NOMO-1 (cell line): ENCODE measurements at regions not wholly inside any gene's neighbourhood (a gene's known extent, or its start where the extent isn't known, plus 50 kb on each side); places are given as distances from the start of the nearest gene placed in this dataset.

Source experiments
- DNase-seq, 2 experiments: peaks; one replicate each; lab custom pipeline; 2025; ENCODE audit not compliant: unreplicated experiment in 2 of 2; lab: John Stamatoyannopoulos, UW

DNA sequence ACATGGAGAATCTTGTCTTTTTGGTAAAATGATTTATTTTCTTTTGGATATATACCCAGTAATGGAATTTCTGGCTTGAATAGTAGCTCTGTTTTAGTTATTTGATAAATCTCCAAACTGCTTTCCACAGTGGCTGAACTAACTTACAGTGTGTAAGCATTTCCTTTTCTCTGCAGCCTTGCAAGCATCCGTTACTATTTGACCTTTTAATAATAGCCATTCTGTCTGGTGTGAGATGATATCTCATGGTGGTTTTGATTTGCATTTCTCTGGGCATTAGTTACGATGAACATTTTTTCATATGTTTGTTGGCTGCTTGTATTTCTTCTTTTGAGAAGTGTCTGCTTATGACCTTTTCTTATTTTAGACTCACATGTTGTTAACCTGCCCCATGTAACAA lies 190.2 kb downstream of the GALR1 start:
- DNase-seq, result no peak

- DNase-seq, result no peak
Observed at GRCh38 chr18:77442393-77442792, 192.7 kb downstream of the GALR1 start.

DNA sequence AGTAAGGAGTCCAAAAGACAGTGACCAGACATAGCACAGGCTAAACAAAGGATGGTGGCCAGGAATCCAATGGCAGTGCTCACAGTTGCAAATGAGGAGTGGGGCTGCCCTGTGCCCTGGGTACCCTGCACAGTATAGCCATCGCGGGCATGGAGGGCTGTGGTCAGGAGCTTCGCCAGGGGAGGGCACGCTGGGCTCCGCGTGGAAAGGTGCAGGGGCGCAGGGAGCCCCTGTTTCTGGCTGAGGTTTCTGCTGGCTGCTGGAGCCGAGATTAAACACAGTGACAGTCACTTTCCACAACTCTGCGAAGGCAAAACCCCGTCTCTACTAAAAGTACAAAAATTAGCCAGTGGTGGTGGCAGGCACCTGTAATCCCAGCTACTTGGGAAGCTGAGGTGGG lies 194.7 kb downstream of the GALR1 start:
- no peak for DNase-seq

- no peak for DNase-seq
Observed at GRCh38 chr18:77448046-77448445, 198.4 kb downstream of the GALR1 start.

GRCh38 chr18:77455004-77455403 lies 205.4 kb downstream of the GALR1 start:
- DNase-seq, result no peak

- no peak for DNase-seq
Observed at GRCh38 chr18:77457681-77458080, 208.0 kb downstream of the GALR1 start.

- no peak for DNase-seq
Observed at GRCh38 chr18:77461062-77461688, 211.5 kb downstream of the GALR1 start.

GRCh38 chr18:77464917-77465316 lies 215.3 kb downstream of the GALR1 start:
- no peak for DNase-seq

GRCh38 chr18:77466890-77467289 lies 217.2 kb downstream of the GALR1 start:
- no peak for DNase-seq

- no peak for DNase-seq
Observed at GRCh38 chr18:77469131-77469530, 219.5 kb downstream of the GALR1 start.

- DNase-seq, result no peak
Observed at GRCh38 chr18:77470569-77471413, 221.1 kb downstream of the GALR1 start.

DNA sequence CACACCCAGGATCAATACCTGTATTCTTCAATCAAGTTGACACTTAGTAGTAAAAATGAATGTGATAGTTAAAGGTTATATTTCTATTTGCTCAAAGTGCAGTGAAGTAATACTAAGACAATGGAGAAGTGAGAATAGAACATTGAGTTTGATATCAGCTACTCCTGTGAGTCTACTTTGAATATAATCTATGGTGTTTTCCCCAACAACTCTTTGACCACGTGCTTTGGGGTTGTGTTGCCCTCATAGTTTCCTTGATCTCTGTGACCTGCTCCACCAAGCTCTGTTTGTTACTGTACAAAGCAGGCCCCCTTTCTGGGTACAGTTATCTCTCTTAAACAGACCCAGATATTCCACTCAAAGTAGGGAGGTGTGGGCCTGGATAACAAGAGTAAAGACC lies 222.9 kb downstream of the GALR1 start:
- DNase-seq, result no peak

- DNase-seq, result peak; percentile 15 to 64
Observed at GRCh38 chr18:77478646-77479442, 229.2 kb downstream of the GALR1 start.

- no peak for DNase-seq
Observed at GRCh38 chr18:77481541-77481940, 231.9 kb downstream of the GALR1 start.

GRCh38 chr18:77482190-77483085 lies 232.8 kb downstream of the GALR1 start:
- no peak for DNase-seq

- DNase-seq, result no peak
Observed at GRCh38 chr18:77486985-77487384, 237.3 kb downstream of the GALR1 start.

DNA sequence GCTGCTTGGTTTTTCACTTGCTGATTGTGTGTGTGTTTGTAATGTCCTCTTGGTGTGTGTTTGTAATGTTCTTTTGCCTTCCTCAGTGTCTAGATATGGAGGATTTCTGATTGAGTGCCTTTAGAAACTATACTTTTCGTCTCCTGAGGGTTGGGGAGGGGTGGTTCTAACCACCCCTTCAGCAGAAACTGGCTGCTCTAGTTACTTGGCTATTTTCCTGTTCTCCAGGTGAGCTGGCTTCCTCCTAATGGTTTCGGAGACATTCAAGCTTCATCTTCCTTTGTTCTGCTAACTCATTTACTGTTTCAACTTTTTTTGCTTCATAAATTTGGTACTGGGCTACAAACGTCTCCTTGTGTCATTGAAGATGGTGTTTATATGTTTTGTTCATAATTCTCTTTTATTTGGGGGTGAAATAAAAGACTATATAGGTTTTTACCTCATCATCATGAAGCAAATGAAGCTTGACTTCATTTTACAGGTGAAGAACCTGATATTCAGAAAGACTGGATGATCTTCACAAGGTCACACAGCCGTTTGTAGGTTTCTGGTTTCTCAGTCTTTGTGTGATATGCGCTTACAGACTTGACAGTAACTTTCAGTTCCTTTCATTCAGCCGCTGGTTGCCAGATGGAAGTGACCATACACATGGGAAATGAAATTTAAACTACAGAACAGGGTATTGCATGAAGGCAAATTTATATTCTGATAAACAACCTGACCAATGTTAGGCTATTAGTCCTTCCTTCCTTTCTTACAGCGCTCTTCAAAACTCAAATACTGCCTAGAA lies 238.5 kb downstream of the GALR1 start:
- DNase-seq, result peak in 1 of 2 experiments; percentile 60

DNA sequence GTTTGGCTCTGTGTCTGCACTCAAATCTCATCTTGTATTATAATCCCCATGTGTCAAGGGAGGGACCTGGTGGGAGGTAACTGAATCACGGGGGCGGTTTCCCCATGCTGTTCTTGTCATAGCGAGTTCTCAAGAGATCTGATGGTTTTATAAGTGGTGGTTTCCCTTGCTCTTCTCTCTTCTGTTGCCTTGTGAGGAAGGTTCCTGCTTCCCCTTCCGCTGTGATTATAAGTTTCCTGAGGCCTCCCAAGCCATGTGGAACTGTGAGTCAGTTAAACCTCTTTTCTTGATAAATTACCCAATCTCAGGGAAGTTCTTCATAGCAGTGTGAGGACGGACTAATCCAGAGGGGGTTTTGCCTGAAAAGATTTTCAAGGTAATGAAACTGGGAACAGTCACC lies 245.4 kb downstream of the GALR1 start:
- DNase-seq, result peak in 1 of 2 experiments; percentile 36

DNA sequence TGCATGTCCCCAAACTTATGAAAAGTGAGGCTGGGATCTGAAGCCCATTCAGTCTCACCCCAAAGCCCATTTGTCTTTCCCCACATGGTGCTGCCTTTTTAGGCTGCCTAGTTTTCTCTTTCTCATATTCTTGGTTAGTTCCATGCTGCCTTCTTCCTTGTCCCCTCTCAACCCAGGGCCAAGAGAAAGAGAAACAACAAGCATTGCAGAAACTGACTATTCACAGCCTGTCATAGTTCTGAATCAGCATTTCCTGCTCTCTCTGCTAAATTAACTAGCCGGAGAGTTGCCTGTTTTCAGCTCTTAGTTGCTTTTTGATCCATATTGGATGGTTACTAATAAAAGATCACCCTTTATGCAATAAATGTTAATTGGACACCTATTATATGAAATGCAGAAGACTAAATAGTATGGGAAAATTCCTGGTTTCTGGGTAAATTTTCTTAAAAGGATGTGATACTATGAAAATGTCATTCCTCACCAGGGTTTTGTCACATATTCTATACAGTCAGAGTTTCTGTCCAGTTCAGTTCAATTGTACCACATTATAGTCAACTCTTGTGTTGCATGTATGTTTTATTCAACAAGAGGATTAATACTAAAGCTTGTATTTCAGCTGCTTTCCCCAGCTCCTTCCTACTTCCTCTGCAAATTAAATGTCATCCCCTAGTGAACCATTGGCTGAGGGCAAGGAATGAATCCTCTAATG lies 246.5 kb downstream of the GALR1 start:
- peak in 1 of 2 experiments; percentile 32 for DNase-seq
